ENCODE measurements at regions not wholly inside any gene's neighbourhood (a gene's known extent, or its start where the extent isn't known, plus 50 kb on each side); places are given as distances from the start of the nearest gene placed in this dataset.
"Not testable (repeated sequence)": the region's sequence is repeated elsewhere in the genome, so short reads cannot be mapped to it uniquely, and the experiment has no call there.

- not testable (repeated sequence) for TF ChIP-seq NBN (conservative IDR thresholded peaks at IDR 0.05); CBX2 (IDR thresholded peaks at IDR 0.05; ENCODE audit: low read depth, low read length); CBX2 (CRISPR knock-in tag; IDR thresholded peaks at IDR 0.05; ENCODE audit: low read depth); ZC3H4 (CRISPR knock-in tag; IDR thresholded peaks at IDR 0.05; ENCODE audit: borderline replicate concordance); FOXK1 (CRISPR knock-in tag; IDR thresholded peaks at IDR 0.05; ENCODE audit: borderline replicate concordance, low read depth); ESRRA (CRISPR knock-in tag; IDR thresholded peaks at IDR 0.05; ENCODE audit: low read depth); TFAP4 (IDR thresholded peaks at IDR 0.05; ENCODE audit: borderline replicate concordance, low read depth); IKZF5 (CRISPR knock-in tag; IDR thresholded peaks at IDR 0.05); ZNF282 (IDR thresholded peaks at IDR 0.05; ENCODE audit: partially characterized antibody); CTCF (CRISPR knock-in tag; IDR thresholded peaks at IDR 0.05); EZH2 (conservative IDR thresholded peaks at IDR 0.05; ENCODE audit: low read depth, low read length)
Measured at GRCh38 chr17:64741916-64742315, 79.8 kb upstream of the SMURF2 start.

Data from HepG2 (cell line).